ENCODE measurements at regions not wholly inside any gene's neighbourhood (a gene's known extent, or its start where the extent isn't known, plus 50 kb on each side); places are given as distances from the start of the nearest gene placed in this dataset.

- ChIA-PET CTCF (no interaction called here), POLR2A (no interaction called here)
- peaks cover 14% of the 10 kb centered on the region for H3K27me3 Mint-ChIP-seq
- intact Hi-C loops (cut with micrococcal nuclease), result no loop called here
- no peaks in the 10 kb centered on the region for H3K9me3 Mint-ChIP-seq
- no peak overlapping the region for H3K4me3 Mint-ChIP-seq
- no peak for ATAC-seq (ENCODE audit: low read depth)
- TF ChIP-seq CTCF (IDR thresholded peaks at IDR 0.05), result no peak
- H3K36me3 Mint-ChIP-seq (ENCODE audit: low read depth), result no peaks in the 10 kb centered on the region
- H3K4me1 Mint-ChIP-seq, result no peaks in the 10 kb centered on the region
- DNase-seq, result no peak
- H3K27ac Mint-ChIP-seq, result no peak overlapping the region
Observed at GRCh38 chr10:44289125-44289524, 95.8 kb downstream of the CXCL12 start.

GRCh38 chr10:44287408-44287807, 97.5 kb downstream of the CXCL12 start:
- no peak for TF ChIP-seq CTCF (IDR thresholded peaks at IDR 0.05)
- intact Hi-C loops (cut with micrococcal nuclease), result no loop called here
- ATAC-seq (ENCODE audit: low read depth) (no peak), DNase-seq (no peak)
- no peaks in the 10 kb centered on the region for H3K4me1 Mint-ChIP-seq
- POLR2A ChIA-PET, result no interaction called here
- H3K27me3 Mint-ChIP-seq, result peaks cover 13% of the 10 kb centered on the region
- CTCF ChIA-PET, result no interaction called here
- H3K4me3 Mint-ChIP-seq, result no peak overlapping the region
- no peaks in the 10 kb centered on the region for H3K36me3 Mint-ChIP-seq (ENCODE audit: low read depth)
- no peak overlapping the region for H3K27ac Mint-ChIP-seq
- no peaks in the 10 kb centered on the region for H3K9me3 Mint-ChIP-seq

GRCh38 chr10:44284198-44285084, 100.5 kb downstream of the CXCL12 start:
- Mint-ChIP-seq H3K4me1 (no peaks in the 10 kb centered on the region), H3K27me3 (peaks cover 2% of the 10 kb centered on the region), H3K4me3 (no peak overlapping the region), H3K27ac (no peak overlapping the region), H3K36me3 (ENCODE audit: low read depth) (no peaks in the 10 kb centered on the region), H3K9me3 (no peaks in the 10 kb centered on the region)
- DNase-seq (no peak), ATAC-seq (ENCODE audit: low read depth) (no peak)
- ChIA-PET POLR2A (no interaction called here), CTCF (no interaction called here)
- intact Hi-C loops (cut with micrococcal nuclease), result no loop called here
- no peak for TF ChIP-seq CTCF (IDR thresholded peaks at IDR 0.05)

- no peaks in the 10 kb centered on the region for H3K9me3 Mint-ChIP-seq
- DNase-seq, result no peak
- intact Hi-C loops (cut with micrococcal nuclease), result no loop called here
- no peaks in the 10 kb centered on the region for H3K27me3 Mint-ChIP-seq
- ChIA-PET CTCF (no interaction called here), POLR2A (no interaction called here)
- H3K36me3 Mint-ChIP-seq (ENCODE audit: low read depth), result no peaks in the 10 kb centered on the region
- H3K4me1 Mint-ChIP-seq, result no peaks in the 10 kb centered on the region
- no peak for TF ChIP-seq CTCF (IDR thresholded peaks at IDR 0.05)
- H3K4me3 Mint-ChIP-seq, result no peak overlapping the region
- no peak for ATAC-seq (ENCODE audit: low read depth)
- no peak overlapping the region for H3K27ac Mint-ChIP-seq
Observed at GRCh38 chr10:44282626-44283300, 102.1 kb downstream of the CXCL12 start.

- TF ChIP-seq CTCF (IDR thresholded peaks at IDR 0.05), result no peak
- intact Hi-C loops (cut with micrococcal nuclease), result no loop called here
- DNase-seq (no peak), ATAC-seq (ENCODE audit: low read depth) (no peak)
- Mint-ChIP-seq H3K9me3 (peaks cover 2% of the 10 kb centered on the region), H3K36me3 (ENCODE audit: low read depth) (no peaks in the 10 kb centered on the region), H3K4me3 (no peak overlapping the region), H3K27ac (no peak overlapping the region), H3K27me3 (no peaks in the 10 kb centered on the region), H3K4me1 (no peaks in the 10 kb centered on the region)
- CTCF ChIA-PET, result no interaction called here
- POLR2A ChIA-PET, result no interaction called here
Observed at GRCh38 chr10:44281662-44282061, 103.2 kb downstream of the CXCL12 start.
